NCI-H748 (cell line): ENCODE measurements at regions not wholly inside any gene's neighbourhood (a gene's known extent, or its start where the extent isn't known, plus 50 kb on each side); places are given as distances from the start of the nearest gene placed in this dataset.

ENCODE experiments used
- DNase-seq: peaks from one replicate; lab custom pipeline; 2025; ENCODE audit not compliant: unreplicated experiment; lab: John Stamatoyannopoulos, UW

DNA sequence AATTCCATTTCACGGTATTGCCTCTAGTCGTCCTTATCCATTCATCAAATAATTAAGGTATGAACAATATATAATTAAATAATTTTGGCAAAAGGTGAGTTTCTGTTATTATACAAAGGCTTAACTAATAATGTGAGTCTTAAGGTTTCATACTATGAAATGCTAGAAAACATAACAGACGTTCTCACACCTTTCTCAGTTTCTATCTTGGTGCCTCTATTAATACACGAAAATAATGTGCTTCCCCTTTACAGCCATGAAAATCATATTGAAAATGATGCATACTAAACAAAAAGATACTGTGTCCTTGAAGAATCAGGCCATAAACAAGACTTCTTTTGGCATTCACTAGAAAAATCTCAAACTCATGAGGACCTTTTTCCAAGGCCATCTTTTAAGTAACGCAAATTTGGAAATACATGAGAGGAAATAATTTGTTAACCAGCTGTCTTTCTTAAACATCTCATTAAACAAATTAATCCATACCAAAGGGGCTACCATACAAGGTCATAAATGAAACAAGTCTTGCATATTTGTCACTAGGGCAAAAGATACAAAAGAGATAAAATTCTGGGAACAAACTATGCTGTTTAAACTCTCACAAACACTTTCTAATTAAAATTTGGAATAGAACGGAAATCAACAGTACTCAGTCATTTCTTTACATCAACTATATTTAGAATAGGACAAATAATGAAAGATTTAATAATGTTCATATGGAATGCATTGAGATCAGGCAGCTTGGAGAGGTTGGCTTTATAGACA, 53.9 kb upstream of the CAV2 start:
- no peak for DNase-seq

DNA sequence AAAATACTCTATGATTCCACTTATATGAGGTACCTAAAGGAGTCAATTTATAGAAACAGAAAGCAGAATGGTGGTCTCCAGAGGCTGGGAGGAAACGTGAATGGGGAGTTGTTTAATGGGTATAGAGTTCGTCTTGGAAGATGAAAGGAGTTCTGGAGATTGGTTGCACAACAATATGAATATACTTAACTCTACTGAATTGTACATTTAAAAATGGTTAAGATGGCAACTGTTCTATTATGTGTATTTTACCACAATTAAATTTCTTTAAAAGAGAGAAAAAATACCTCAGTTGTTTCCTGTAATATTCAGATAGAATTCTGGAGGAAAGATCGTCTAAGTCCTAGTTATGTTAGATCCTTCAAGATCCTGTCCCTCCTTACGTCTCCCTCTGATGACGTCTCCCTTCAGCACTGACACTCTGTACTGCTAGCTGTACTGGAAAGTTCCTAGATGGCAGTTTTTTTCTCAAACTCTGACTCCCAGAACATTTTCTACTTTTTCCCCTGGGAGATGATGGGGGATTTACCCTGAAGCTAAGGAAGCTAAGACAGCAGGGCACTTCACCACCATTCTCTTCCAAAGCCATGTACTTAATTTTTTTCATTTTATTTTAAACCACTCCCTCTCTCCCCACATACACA, 53.2 kb upstream of the CAV2 start:
- no peak for DNase-seq

DNA sequence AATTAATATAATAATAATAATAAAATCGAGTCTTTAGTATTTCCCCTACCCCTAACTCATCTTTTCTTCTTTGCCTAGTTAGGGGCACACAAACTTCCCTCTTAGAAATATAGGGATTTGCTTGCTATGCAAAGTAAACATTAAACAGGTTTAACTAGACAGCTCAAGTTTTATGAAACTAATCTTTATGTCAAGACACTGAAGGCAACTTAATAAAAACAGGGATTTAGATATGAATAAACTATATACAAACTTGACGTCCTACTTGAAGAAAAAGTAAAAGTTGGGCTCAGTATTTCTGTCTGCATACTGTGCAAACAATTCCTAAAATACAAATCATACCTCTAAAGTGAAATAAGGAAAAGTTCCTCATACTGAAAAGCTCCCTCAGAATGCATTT, 52.1 kb upstream of the CAV2 start:
- DNase-seq, result no peak

DNA sequence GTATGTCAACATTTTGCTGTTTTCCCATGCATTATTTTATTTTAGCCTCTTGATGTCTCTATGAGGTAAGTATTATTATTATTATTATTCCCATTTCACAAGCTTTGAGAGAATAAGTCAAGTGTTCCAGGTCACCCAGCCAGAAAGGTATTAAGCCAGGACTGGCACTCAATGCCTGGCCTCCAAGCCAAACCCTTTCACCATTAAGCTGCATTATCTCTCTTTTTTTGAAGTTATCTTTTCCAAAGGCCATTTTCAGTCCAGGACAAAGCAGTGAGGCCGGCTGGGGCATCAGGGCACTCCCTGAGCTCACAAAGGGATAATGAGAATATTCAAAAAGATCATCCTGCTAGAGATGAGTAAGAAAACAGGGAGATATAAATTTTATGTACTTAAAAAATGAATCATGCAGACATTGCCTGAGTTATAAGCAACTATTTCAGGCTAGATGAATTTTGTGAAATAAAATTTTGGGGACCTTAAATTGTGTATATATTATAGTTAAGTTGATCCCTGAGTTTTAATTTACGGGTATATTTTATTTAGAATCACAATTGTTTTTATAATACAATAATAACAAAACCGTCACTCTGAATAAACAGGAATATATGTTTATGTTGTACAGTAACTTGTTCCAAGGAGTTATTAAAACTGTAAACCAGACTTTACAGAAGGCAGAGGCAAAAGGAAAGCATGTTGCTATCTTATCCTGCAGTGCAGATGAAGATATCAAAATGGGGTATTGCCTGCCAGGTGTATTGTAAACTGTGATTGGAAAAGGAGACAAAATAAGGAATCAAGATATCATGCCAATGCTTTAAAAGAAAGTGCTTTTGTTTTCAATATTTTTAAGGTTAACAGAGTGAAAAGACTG, 51.3 kb upstream of the CAV2 start:
- DNase-seq, result no peak

DNA sequence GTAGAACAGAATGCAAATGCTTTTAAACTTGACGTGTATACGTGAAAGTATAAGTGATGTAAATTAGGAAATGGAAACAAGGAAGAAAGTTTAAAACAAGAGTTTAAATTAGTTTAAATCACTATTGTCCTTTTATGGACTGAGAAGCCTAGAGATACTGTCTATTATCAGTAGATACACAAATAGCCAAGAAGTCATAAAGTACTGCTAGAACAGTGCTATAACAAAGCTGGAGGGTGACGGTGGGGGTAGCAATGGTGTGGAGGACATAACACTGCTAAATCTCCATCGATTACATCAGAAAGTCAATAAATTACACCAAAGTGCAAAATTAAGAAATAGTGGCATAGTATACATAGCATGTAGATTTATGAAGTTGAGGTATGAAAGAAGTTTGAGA, 50.1 kb upstream of the CAV2 start:
- no peak for DNase-seq
